AG10803 (cell line): ENCODE measurements at regions not wholly inside any gene's neighbourhood (a gene's known extent, or its start where the extent isn't known, plus 50 kb on each side); places are given as distances from the start of the nearest gene placed in this dataset.

Experiments used
- DNase-seq: peaks from one replicate; pipeline ENCODE4 v3.0.0; 2010; ENCODE audit warnings: low read depth
- H3K4me3 ChIP-seq: 2 replicates; pipeline ENCODE4 v1.5.1; 2011; ENCODE audit warnings: mild to moderate bottlenecking, low read length, control low read depth
- CTCF ChIP-seq: conservative IDR thresholded peaks from 2 replicates; pipeline ENCODE4 v1.5.1; 2011; ENCODE audit warnings: mild to moderate bottlenecking, low read length, control low read depth, inconsistent platforms

DNA sequence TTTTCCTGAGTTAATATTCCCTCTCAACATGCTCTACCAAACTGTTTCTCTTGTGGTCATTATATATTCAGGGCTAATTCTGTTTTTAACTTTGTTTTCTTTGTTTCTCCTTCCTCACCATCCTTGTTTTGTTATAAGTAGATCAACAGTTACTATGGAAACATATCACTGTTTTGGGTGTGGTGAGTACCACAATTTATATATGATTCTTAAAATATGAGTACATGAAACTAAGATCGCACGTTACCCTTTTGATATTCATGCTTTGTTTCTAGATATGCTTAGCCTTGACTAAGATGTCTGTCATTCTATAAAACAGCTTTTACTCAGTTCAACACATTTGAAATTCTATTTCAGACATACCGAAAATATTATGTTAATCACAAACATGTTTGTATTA lies 232.3 kb upstream of the ITGA4 start:
- TF ChIP-seq CTCF = no peak
- H3K4me3 ChIP-seq = no peak overlapping the region
- DNase-seq = no peak

- no peak for DNase-seq
- no peak overlapping the region for H3K4me3 ChIP-seq
- no peak for TF ChIP-seq CTCF
Observed at GRCh38 chr2:181228661-181229060, 228.5 kb upstream of the ITGA4 start.

- no peak overlapping the region for H3K4me3 ChIP-seq
- no peak for TF ChIP-seq CTCF
- DNase-seq = no peak
Observed at GRCh38 chr2:181231151-181231550, 226.0 kb upstream of the ITGA4 start.

DNA sequence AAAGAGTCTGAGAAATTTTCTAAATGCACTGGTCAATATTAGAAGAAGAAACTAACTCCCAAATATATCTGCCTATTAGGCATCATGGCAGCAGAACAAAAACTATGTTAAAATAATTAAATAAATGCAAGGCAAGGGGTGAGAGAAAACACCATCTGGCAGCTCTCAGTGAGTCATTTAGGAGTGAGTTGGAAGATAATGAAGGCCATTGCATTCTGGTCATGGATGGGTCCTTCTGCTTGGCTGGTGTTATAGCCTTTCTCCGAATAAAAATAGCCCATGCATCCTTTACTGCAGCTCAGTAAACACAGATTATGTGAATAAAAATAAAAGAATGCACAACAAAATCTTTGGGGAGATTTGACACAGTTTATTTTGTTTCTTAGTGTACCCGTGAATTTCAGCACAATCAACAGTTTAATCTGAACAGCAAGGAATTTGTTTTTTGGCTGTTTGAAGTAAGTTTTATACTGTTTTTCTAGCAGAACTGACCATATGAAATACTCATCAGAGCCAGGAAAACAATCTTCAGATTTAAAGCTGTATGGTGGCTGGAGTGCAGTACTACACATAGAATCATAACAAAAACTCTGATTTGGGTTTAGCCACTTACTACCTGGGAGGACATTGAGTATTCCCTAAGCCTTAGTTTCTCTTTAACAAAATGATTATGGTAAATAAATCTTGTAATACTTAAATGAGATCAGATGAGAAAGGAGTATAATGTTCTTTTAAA lies 225.1 kb upstream of the ITGA4 start:
- peak; percentile 58 for DNase-seq
- peak; percentile 24; the same call in 1 of the 2 replicates for TF ChIP-seq CTCF
- H3K4me3 ChIP-seq = no peak overlapping the region

- TF ChIP-seq CTCF = no peak
- peak; percentile 25 for DNase-seq
- H3K4me3 ChIP-seq = no peak overlapping the region
Observed at GRCh38 chr2:181234487-181234891, 222.7 kb upstream of the ITGA4 start.

- H3K4me3 ChIP-seq = no peak overlapping the region
- TF ChIP-seq CTCF = no peak
- DNase-seq = no peak
Observed at GRCh38 chr2:181235011-181235410, 222.2 kb upstream of the ITGA4 start.

DNA sequence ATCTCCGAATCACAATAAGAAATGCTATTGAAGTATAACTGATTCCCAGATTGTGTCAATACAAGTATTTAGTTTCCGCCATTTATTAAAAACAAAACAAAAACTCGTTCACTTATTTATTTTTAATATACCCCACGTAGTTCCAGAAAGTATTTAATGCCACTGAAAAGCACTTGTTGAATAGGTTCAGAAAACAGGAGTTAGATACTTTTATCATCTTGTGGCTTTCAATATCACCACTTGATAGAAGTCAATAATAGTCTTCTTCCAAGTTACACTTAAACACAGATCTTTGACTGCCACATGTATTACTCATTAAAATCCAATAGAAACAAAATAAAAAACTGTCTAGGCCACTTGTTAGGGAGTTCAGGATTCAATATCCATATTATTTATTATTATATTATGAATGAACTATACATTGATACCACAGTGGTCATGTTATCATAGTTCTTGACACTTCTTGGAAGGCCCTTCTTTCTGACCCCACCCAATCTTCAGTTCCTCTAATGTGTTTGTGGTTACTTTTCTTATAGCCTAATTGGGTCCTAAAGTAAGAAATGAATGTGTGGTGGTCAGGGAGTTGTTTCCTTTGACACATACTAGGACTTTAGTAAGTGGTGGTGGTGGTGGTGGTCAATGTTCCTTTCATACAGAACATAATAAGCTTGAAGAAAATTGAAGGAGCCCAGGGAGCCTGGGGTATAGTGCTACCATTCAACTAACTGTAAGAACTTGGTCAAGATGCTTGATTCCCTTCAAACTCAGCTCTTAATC lies 221.3 kb upstream of the ITGA4 start:
- H3K4me3 ChIP-seq = no peak overlapping the region
- no peak for TF ChIP-seq CTCF
- no peak for DNase-seq
